ENCODE measurements at regions not wholly inside any gene's neighbourhood (a gene's known extent, or its start where the extent isn't known, plus 50 kb on each side); places are given as distances from the start of the nearest gene placed in this dataset.
A peak's percentile ranks its signal among the peaks of the same experiment; 100 is the strongest.

DNA sequence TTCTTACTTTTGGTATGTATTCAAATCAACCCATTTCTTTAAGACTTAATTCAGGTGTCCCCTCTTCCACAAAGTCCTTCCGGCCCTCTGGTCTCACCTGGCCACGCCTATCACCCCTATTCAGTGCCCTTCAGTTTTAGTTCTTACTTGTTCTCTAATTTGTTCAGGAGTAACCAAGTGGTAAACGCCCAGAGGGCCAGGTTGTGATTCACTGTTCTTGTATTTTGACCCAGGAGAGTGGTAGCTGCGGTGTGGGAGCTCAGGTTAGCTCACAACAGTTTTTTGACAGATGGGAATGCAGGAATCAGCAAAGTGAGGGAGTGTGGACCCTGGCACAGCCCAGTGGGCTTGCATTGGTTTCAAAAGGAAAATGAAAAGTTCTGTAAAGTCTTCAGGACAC lies 81.7 kb upstream of the RIPOR2 start:
- no peaks in the 10 kb centered on the region for H3K79me2 ChIP-seq
- WGBS (ENCODE audit: low lambda C conversion rate, missing lambda C conversion rate): 67% methylated on average over 4 of the region's 4 CpGs
- no peak overlapping the region for H2AFZ ChIP-seq
- H3K4me1 ChIP-seq (ENCODE audit: insufficient read depth): no peaks in the 10 kb centered on the region
- no peak overlapping the region for H3K27ac ChIP-seq
- TF ChIP-seq, protein P1, sequence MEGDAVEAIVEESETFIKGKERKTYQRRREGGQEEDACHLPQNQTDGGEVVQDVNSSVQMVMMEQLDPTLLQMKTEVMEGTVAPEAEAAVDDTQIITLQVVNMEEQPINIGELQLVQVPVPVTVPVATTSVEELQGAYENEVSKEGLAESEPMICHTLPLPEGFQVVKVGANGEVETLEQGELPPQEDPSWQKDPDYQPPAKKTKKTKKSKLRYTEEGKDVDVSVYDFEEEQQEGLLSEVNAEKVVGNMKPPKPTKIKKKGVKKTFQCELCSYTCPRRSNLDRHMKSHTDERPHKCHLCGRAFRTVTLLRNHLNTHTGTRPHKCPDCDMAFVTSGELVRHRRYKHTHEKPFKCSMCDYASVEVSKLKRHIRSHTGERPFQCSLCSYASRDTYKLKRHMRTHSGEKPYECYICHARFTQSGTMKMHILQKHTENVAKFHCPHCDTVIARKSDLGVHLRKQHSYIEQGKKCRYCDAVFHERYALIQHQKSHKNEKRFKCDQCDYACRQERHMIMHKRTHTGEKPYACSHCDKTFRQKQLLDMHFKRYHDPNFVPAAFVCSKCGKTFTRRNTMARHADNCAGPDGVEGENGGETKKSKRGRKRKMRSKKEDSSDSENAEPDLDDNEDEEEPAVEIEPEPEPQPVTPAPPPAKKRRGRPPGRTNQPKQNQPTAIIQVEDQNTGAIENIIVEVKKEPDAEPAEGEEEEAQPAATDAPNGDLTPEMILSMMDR (IDR thresholded peaks at IDR 0.05; ENCODE audit: poor library complexity): no peak
- TF ChIP-seq EZH2 (IDR thresholded peaks at IDR 0.05; ENCODE audit: borderline replicate concordance) (no peak), EZH2phosphoT487 (IDR thresholded peaks at IDR 0.05; ENCODE audit: low read depth, severe bottlenecking, unreplicated experiment) (no peak)
- H3K9me2 ChIP-seq (replicated peaks; ENCODE audit: insufficient read depth): no peaks in the 10 kb centered on the region
- H3K4me3 ChIP-seq: no peak overlapping the region
- H3K36me3 ChIP-seq (replicated peaks; ENCODE audit: insufficient read depth, low read depth): no peaks in the 10 kb centered on the region
- no peak for DNase-seq (ENCODE audit: low spot score)
- no peaks in the 10 kb centered on the region for H3K9me3 ChIP-seq (ENCODE audit: low read depth)
- H4K20me1 ChIP-seq (ENCODE audit: insufficient read depth, poor library complexity, severe bottlenecking): no peaks in the 10 kb centered on the region
- H3K27me3 ChIP-seq: no peaks in the 10 kb centered on the region
- H3K4me2 ChIP-seq: no peak overlapping the region

DNA sequence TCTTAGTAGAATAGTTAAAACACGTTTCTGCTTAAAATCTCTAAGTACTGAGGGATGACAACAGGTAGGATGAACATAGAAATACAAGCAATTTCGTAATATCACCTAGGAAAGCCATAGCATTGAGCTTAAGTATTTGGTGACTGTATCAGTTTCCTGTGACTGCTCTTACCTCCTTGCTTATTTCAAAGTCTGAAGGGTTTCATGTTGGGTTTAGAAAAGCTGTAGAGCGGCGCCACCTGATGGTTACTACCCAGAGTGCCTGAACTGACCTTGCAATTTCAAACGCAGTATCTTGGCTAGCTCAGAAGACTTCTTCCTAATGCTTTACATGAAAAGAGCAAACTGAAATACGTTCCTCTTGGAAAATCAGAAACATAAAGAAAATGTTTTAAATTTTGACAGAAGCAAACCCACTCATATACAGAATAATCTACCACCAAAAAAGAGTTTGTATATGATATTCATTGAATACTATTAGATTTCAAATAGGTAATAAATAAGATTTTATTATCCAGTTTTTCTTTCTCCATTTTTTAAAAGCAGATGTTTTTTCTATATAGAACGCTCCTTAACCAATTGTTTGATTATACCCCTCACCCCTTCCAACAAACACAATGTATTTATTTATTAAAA lies 82.3 kb upstream of the RIPOR2 start:
- no peaks in the 10 kb centered on the region for H3K9me2 ChIP-seq (replicated peaks; ENCODE audit: insufficient read depth)
- H3K79me2 ChIP-seq: no peaks in the 10 kb centered on the region
- no peaks in the 10 kb centered on the region for H3K9me3 ChIP-seq (ENCODE audit: low read depth)
- no peak for TF ChIP-seq EZH2phosphoT487 (IDR thresholded peaks at IDR 0.05; ENCODE audit: low read depth, severe bottlenecking, unreplicated experiment)
- TF ChIP-seq, protein P1 (IDR thresholded peaks at IDR 0.05; ENCODE audit: poor library complexity): peak; percentile 71
- no peaks in the 10 kb centered on the region for H3K4me1 ChIP-seq (ENCODE audit: insufficient read depth)
- no peaks in the 10 kb centered on the region for H3K27me3 ChIP-seq
- H4K20me1 ChIP-seq (ENCODE audit: insufficient read depth, poor library complexity, severe bottlenecking): no peaks in the 10 kb centered on the region
- no peak overlapping the region for H3K4me2 ChIP-seq
- 29% methylated on average over 7 of the region's 7 CpGs for WGBS (ENCODE audit: low lambda C conversion rate, missing lambda C conversion rate)
- peak; percentile 75 for DNase-seq (ENCODE audit: low spot score)
- no peak overlapping the region for H2AFZ ChIP-seq
- H3K4me3 ChIP-seq: no peak overlapping the region
- no peak overlapping the region for H3K27ac ChIP-seq
- H3K36me3 ChIP-seq (replicated peaks; ENCODE audit: insufficient read depth, low read depth): no peaks in the 10 kb centered on the region

DNA sequence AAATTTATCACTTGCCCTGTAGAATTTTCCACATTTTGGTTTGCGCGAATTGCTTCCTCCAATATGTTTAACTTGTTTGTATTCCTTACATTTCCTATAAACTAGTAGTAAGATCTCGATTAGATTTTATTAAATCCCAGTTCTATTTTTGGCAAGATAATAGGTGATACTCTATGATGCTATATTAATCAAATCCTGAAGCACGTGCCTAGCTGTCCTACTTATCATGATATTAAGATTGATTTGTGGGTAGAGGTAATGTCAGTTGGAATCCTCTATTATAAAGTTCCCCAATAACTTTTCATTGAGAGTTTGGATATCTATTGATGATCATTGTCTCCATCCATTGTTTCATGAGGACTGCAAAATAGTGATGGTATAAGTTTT lies 82.8 kb upstream of the RIPOR2 start:
- H3K9me3 ChIP-seq (ENCODE audit: low read depth): no peaks in the 10 kb centered on the region
- H3K36me3 ChIP-seq (replicated peaks; ENCODE audit: insufficient read depth, low read depth): no peaks in the 10 kb centered on the region
- DNase-seq (ENCODE audit: low spot score): no peak
- no peaks in the 10 kb centered on the region for H3K79me2 ChIP-seq
- no peaks in the 10 kb centered on the region for H3K4me1 ChIP-seq (ENCODE audit: insufficient read depth)
- no peaks in the 10 kb centered on the region for H3K27me3 ChIP-seq
- no peaks in the 10 kb centered on the region for H3K9me2 ChIP-seq (replicated peaks; ENCODE audit: insufficient read depth)
- no peak overlapping the region for H3K4me2 ChIP-seq
- H3K27ac ChIP-seq: no peak overlapping the region
- H2AFZ ChIP-seq: no peak overlapping the region
- H4K20me1 ChIP-seq (ENCODE audit: insufficient read depth, poor library complexity, severe bottlenecking): no peaks in the 10 kb centered on the region
- TF ChIP-seq, protein P1 (IDR thresholded peaks at IDR 0.05; ENCODE audit: poor library complexity): no peak
- TF ChIP-seq EZH2phosphoT487 (IDR thresholded peaks at IDR 0.05; ENCODE audit: low read depth, severe bottlenecking, unreplicated experiment) (no peak), EZH2 (IDR thresholded peaks at IDR 0.05; ENCODE audit: borderline replicate concordance) (no peak)
- no peak overlapping the region for H3K4me3 ChIP-seq
- WGBS (ENCODE audit: low lambda C conversion rate, missing lambda C conversion rate): 86% methylated on average over 4 of the region's 4 CpGs

All from hepatocyte (in vitro differentiated cells).